Loucy (cell line): ENCODE measurements at regions not wholly inside any gene's neighbourhood (a gene's known extent, or its start where the extent isn't known, plus 50 kb on each side); places are given as distances from the start of the nearest gene placed in this dataset.

ENCODE experiments used
- CTCF ChIP-seq: fragments of 200-600 bp; sonication (generic); conservative IDR thresholded peaks from 2 replicates; pipeline ENCODE4 v1.5.1; 2014; ENCODE audit warnings: mild to moderate bottlenecking, antibody characterized with exemption, low read length
- EZH2phosphoT487 ChIP-seq: fragments of 200-600 bp; IDR thresholded peaks from 2 replicates; pipeline ENCODE4 v1.6.1; 2018; ENCODE audit warnings: antibody characterized with exemption, mild to moderate bottlenecking, moderate library complexity, borderline replicate concordance

GRCh38 chr13:104871456-104871855 is 1664.0 kb downstream of the EFNB2 start:
- TF ChIP-seq CTCF (no peak), EZH2phosphoT487 (no peak)
